ENCODE measurements at regions not wholly inside any gene's neighbourhood (a gene's known extent, or its start where the extent isn't known, plus 50 kb on each side); places are given as distances from the start of the nearest gene placed in this dataset.

DNA sequence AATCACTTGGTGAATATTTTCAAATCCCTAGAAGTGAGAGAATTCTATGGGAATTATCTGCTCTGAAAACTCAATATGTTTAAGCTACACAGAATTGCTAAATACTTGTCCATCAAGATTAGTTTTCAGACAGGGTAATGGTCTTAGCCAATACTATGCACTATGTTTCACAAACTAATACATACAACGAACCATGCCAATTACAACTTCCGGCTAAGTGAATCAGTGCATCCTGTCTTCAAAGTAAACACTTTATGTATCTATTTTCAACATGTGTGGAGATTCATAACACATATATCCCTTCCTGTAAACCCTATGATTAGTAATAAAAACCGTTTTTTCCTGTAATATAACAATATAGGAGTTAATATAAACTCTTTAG, 181.5 kb downstream of the POSTN start:
- ATAC-seq = no peak
- no peak for DNase-seq (ENCODE audit: missing footprints)
- intact Hi-C loops (cut with DNase I) = no loop called here

DNA sequence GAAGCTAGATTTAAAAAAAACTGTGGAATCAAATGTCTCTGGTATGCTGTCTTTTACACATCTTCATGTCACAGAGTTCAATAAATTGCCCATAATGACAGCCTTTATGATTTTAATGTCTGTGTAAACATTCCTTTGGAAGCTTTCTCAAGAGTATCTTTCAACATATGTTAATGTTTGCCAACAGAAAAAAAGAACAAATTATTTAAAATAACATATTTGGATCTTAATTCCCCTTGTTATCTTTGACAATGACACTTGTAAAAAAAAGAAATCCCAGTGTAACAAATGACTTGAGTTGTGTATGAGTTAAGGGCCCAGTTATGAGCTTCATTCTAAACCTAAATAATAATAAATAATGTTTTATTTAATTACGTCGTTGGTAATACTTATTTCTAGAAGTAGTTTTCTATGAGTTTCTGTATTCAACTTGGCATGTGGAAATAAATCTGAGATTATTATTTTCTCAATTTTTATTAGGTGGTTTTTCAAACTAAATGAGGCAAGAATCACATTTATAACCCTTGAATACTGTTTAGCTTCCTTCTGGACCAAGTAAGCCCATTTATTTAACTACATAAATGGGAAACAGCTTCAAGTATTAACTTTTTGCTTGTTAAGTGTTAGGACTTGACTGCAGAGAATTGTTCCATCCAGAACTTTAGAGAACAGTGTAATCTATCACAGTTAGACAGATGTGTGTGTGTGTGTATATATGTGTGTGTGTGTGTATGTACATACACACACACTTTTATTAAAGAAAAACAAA, 182.1 kb downstream of the POSTN start:
- DNase-seq (ENCODE audit: missing footprints) (no peak), ATAC-seq (no peak)
- intact Hi-C loops (cut with DNase I) = no loop called here

DNA sequence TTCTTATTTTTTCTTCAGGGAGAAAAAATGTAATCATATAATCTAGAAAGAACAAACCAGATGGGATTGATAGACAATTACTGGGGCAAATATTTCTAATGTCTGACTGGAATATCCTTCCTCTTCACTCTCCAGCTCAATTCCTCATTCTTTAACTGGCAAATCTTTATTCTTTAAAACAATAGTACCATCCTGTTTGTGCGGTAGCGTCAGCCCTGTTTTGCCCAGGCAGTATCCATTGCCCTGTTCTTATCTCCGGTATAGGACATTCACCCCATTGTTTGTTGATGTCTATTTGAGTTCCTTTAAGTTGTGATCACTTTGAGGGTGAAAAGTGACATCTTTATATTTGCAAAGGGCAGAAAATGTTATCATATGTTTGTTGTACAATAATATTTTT, 185.4 kb downstream of the POSTN start:
- ATAC-seq (no peak), DNase-seq (ENCODE audit: missing footprints) (no peak)
- intact Hi-C loops (cut with DNase I) = no loop called here

DNA sequence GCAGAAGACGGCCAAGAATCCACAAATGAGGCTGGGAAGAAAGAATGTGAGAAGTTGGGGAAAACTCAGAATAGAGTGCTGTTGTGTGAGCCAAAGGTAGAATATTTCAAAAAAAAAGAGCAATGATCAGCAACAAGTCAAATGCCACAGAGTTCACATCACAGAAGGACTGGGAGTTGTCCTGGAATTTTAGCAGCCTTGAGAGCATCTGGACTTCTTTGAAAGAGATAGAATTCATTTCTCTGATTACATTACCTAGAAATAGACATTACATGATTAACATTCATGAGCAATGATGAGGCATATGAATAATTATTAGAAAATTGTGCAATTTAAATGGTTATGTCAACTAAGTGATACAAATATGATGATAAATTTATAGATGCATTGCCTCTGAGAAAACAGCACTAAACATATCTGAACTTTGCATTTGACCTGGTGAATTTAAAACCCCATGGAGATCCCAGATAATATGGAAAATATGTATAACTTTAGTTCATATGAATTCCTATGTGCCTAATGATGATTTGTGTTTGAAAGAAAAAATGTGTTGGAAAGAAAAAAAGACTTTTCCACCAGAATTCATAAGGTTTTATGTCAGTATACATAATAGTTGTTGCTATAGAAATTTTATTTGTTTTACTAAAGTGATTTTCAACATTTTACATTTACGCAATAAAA, 186.2 kb downstream of the POSTN start:
- DNase-seq (ENCODE audit: missing footprints) (no peak), ATAC-seq (no peak)
- intact Hi-C loops (cut with DNase I) = no loop called here

DNA sequence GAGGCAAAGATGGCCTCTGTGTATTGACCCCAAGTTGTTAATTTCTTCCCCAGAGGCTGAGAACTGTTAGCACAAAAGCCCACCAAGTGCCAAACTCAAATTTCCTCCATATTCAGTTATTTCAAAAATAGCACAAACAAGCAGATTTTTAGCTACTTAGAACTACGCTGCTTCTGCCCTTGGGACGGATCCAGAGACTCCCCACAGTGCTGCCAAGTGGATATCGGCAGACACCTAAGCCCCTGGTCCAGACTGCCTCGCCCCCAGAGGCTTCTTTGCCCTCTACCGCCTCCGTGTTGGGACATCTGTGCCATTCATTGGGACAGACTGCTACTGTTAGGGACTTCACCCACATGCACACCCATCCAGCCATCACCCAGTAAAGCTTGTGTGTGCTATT, 188.3 kb downstream of the POSTN start:
- DNase-seq (ENCODE audit: missing footprints) = peak; percentile 16
- intact Hi-C loops (cut with DNase I) = no loop called here
- ATAC-seq = no peak

DNA sequence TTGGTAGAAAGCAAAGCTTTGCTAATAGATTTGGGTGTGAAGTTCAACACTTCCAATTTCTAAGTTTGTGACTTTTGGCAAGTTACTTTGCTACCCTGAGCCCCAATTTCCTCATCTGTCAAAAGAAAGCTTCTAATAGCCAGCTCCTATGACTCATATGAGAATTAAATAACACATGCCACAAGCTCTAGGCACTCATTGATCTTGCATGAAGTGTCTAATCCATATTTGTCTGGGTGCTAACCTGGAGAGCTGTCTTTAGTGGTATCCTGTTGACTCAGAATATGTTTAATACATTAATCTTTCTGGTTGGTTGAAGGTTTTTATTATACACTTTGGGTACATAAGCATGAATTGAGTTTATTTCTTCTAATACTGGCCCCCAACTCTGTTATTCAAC, 188.8 kb downstream of the POSTN start:
- intact Hi-C loops (cut with DNase I) = no loop called here
- ATAC-seq (no peak), DNase-seq (ENCODE audit: missing footprints) (no peak)

DNA sequence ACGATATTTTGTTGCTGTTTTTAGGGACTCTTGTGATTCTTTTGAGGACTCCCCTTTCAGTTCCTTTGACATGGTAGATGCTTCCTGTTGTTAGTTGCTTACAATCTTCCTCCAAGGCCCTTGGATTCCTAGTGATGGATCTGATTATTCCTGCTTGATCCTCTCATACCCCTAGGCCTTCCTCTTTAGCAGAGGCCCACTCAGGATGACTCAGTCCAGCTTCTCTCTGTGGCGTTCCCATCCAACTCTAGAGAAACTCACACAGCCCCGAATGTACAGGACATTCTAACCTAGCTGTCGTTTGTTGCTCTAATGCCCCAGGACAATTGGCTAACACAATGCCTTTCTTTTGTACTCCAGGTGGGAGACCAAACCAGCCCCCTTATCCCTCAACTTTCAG, 191.4 kb downstream of the POSTN start:
- intact Hi-C loops (cut with DNase I) = no loop called here
- no peak for DNase-seq (ENCODE audit: missing footprints)
- ATAC-seq = no peak

DNA sequence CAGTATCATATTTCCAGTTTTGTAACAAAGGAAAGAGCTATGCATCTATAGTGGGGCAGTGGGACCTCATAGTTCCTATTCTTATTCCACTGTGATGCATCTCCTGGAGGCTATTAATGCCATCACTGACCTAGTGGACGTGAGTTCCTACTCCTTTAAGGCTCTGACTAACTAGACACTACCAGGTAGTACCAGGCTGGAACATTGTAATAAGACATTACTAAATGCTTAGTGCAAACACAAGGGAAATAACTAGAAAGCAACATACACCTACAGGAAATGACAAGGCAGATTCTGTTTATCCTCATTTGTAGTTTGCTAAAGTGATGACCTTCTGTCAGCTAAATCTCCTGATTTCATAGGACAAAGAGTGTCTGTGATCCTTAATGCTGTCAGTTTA, 192.5 kb downstream of the POSTN start:
- no peak for ATAC-seq
- no peak for DNase-seq (ENCODE audit: missing footprints)
- intact Hi-C loops (cut with DNase I) = no loop called here

DNA sequence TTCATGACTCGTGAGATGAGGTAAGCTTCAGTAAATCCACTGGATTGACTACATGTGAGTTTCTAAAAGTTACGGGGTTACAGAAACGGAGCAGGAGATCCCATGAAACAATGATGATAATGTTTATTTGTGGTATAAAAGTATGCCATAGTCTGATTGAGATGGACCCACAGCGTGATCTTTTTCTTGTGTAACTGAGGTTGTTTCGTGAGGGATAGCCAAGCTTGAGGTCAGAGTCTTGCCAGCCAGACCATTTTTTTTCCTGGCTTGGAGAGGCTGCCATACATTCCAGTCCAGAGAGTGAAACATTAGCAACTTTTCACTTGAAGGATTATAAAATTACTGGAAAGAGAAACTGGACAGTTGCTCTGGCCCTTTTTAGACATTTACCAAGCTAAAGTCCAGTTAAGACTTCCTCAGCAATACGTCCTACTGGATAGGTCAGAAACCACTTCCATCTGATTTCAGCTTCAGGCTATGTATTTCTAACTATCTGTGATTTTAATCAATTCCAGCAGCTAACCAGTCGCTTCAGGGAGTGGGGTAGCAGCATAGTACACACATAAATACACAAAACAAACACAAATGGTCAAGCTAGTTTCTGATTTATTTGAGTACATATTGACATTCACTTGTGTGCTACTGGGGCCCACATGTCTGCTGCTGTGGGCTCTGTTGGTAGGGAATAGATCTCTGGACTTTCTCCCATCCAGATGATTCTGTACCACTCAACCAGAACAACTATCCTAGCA, 194.6 kb downstream of the POSTN start:
- no peak for ATAC-seq
- intact Hi-C loops (cut with DNase I) = no loop called here
- DNase-seq (ENCODE audit: missing footprints) = peak; percentile 8

DNA sequence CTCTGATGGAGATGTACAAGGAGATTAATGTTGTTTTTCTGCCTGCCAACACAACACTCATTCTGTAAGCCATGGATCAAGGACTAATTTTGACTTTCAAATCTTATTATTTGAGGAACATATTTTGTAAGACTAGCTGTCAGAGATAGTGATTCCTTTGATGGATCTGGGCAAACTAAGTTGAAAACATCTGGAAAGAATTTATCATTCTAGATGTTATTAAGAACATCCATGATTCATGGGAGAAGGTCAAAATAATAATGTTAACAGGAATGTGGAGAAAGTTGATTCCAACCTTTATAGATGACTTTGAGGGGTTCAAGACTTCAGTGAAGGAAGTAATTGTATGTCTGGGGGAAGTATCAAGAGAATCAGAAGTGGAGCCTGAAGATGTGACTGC, 196.8 kb downstream of the POSTN start:
- ATAC-seq (no peak), DNase-seq (ENCODE audit: missing footprints) (no peak)
- intact Hi-C loops (cut with DNase I) = no loop called here

DNA sequence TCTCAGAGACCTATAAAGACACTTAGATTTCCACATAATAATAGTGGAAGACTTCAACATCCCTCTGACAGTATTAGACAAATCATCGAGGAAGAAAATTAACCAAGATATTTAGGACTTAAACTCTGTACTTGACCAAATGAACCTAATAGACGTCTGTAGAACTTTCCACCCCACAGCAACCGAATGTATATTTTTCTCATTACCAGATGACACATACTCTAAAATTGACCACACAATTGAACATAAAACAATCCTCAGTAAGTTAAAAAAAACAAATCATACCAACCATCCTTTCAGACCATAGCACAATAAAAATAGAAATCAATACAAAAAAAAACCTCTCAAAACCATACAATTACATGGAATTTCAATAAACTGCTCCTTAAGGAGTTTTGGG, 201.0 kb downstream of the POSTN start:
- intact Hi-C loops (cut with DNase I) = no loop called here
- DNase-seq (ENCODE audit: missing footprints) (no peak), ATAC-seq (no peak)

DNA sequence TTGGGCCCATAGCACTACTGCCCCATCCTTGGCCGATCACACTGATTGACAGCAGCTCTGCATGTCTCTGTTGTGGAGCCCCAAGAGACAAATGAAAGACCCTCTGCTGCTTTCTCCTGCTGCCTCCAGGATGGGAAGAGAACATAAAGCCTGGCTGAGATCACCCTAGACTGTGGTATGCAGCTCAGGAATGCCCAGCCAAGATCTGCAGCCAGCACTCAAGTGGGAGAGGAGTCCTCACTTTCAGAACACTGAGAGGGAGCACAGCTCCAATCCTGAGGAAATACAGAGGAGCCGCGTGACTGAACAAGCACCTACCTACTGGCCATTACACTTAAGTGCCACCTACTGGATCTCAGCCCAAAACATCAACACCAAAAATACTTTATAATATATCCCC, 203.0 kb downstream of the POSTN start:
- DNase-seq (ENCODE audit: missing footprints) (peak; percentile 8), ATAC-seq (no peak)
- intact Hi-C loops (cut with DNase I) = no loop called here

DNA sequence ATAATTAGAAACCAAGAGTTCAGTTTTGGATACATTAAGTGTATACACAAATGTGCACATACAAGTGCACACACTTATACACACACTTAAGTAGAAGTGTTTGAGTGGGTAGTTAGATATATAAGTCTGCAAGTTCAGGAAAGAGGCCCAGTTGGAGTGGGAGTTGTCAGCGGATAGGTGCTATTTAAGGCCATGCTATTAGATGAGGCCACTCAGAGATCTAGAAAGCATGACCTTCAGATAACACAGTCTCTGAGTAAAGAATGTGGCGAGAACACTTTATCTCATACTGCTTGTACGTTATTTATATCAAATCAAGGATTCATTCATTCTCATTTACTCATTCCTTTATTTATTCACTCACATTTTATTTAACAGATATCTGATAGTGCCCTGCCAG, 206.2 kb downstream of the POSTN start:
- ATAC-seq (peak; percentile 64), DNase-seq (ENCODE audit: missing footprints) (peak; percentile 25)
- intact Hi-C loops (cut with DNase I) = no loop called here

DNA sequence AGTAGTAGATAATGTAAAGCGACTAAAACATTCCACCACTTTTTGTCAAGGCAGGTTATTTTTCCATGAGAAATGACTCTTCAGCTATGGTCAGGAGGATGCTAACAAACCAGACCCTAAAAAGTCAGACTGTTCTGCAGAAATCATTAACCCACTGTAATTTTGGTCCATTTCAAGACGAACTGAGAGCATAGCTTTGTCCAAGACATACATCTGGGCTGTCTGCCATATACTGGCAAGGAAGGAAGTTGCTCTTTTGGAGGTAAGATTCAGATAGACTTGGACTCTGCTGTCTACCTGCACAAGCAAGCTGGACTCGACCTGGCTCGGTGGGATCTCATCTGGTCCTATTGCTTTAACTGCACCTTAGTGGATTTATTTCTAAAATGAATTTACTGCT, 207.8 kb downstream of the POSTN start:
- peak; percentile 11 for DNase-seq (ENCODE audit: missing footprints)
- intact Hi-C loops (cut with DNase I) = no loop called here
- ATAC-seq = no peak

DNA sequence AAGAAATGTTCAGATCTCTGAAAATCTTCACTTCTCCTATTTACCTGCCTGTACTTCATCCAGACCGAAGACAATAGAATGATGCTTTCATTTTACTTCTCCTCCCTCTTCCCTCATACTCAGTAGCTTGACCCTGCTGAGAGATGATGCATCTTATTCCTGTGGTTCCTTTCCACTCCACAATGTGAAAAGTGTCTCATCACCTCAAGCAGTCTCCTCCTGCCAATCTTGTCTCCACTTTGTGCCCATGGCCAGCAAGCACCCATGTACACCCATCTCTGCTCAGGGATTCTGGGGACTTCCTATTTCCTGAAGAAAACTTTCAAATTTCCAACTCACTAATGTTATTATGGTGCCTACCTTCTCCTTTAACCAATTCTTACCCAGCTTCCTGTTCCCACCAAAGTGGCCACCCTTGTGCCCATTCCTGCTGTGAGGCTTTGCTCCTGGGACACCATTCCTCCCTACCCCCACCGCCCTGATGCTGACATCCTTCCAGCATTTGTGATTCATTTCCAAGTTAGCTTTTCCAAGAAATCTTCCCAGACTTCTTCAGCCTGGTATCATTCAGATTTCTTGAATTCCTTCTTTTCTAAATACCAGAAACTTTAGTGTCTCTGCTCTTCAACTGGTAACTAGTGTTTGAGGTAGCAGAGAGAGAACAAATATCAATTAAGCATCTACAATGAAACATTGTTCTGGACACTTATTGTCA, 212.5 kb downstream of the POSTN start:
- ATAC-seq = no peak
- peak; percentile 11 for DNase-seq (ENCODE audit: missing footprints)
- intact Hi-C loops (cut with DNase I) = no loop called here

DNA sequence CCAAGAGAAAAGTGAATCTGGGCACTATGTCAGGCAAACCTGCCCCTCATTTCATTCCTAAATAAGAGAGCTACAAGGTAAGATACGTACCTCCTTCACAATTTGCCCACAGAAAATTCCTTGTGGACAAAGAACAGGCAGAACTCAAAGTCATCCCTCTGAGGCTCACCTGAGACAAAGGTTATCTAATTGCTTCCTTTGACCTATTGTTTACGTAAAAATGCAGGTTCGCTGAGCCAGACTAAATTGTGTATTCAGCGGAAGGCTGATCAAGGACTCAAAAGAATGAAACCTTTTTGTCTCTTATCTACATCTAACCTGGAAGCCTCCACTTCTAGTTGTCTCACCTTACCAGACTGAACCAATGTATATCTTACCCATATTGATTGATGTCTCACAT, 213.3 kb downstream of the POSTN start:
- no peak for DNase-seq (ENCODE audit: missing footprints)
- ATAC-seq = no peak
- intact Hi-C loops (cut with DNase I) = no loop called here

DNA sequence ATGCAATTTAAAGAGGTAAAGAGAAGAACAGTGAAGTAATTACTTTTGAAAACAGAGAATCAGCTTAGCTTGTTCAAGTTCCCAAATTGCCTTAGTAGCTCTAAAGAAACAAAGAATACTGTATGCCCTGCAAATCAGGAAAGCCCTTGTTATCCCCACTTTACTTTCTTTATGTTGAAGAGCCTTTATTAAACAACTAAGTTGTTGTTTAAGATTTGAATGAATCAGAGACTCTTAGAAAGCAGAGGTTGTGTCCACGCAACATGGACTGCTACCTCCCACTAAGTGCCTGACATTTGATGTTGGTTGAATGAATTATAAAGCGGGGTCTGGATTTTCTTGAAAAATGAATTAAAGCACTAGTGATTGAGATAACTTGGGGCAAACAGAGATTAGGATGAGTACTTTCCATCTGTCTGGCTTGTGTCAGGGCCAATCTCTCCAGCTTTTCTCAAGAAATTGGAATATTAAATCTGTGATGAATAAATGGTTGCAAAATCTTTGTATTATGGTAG, 214.7 kb downstream of the POSTN start:
- ATAC-seq (no peak), DNase-seq (ENCODE audit: missing footprints) (no peak)
- intact Hi-C loops (cut with DNase I) = no loop called here

DNA sequence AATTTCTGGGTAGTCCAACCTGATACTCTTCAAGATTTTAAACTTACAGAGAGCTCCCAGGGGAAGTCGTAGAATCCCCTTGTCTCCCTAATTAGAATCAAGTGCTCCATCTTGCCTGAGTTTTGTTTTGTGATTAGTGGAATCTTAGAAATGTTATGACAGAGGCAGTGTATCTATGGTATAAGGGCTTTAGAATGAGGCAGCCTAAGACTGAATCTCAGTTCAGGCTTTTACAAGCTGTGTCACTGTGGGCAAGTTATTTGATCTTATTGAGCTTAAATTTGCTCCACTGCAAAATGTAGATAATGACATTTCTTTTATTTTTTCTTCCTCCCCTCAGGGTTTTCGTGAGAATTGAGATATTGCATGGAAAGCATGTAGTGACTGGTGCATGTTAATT, 215.5 kb downstream of the POSTN start:
- ATAC-seq (no peak), DNase-seq (ENCODE audit: missing footprints) (no peak)
- intact Hi-C loops (cut with DNase I) = no loop called here

DNA sequence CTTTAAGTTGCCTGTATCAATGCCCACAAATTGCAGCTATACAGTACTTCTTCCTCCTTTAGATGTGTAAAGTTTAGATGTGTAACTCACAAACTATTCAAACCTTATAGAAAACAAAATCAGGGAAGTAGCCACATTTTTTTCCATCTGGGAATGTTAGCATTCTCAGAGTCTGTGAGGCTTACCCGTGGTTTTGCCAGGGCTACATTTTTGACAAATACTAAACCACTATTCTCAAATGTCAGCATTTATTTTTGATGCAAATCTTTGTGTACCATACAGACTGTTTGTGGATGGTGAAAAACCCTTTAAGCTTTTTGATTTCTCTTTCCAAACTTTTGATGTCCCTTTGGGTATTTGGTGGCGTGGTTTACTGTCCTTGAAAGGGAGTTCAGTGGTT, 216.4 kb downstream of the POSTN start:
- ATAC-seq (no peak), DNase-seq (ENCODE audit: missing footprints) (no peak)
- intact Hi-C loops (cut with DNase I) = no loop called here
